ENCODE measurements at regions not wholly inside any gene's neighbourhood (a gene's known extent, or its start where the extent isn't known, plus 50 kb on each side); places are given as distances from the start of the nearest gene placed in this dataset.

GRCh38 chr3:55413236-55413635, 73.9 kb downstream of the WNT5A start:
- no peak for DNase-seq (ENCODE audit: low spot score)

- no peak for DNase-seq (ENCODE audit: low spot score)
Measured at GRCh38 chr3:55412545-55412944, 74.6 kb downstream of the WNT5A start.

- no peak for DNase-seq (ENCODE audit: low spot score)
Measured at GRCh38 chr3:55409806-55410205, 77.3 kb downstream of the WNT5A start.

- DNase-seq (ENCODE audit: low spot score) = no peak
Measured at GRCh38 chr3:55408193-55408826, 78.8 kb downstream of the WNT5A start.

- no peak for DNase-seq (ENCODE audit: low spot score)
Measured at GRCh38 chr3:55407426-55407820, 79.7 kb downstream of the WNT5A start.

- no peak for DNase-seq (ENCODE audit: low spot score)
Measured at GRCh38 chr3:55406696-55407425, 80.2 kb downstream of the WNT5A start.

- DNase-seq (ENCODE audit: low spot score) = no peak
Measured at GRCh38 chr3:55405436-55405835, 81.7 kb downstream of the WNT5A start.

GRCh38 chr3:55402886-55403609, 84.1 kb downstream of the WNT5A start:
- no peak for DNase-seq (ENCODE audit: low spot score)

- no peak for DNase-seq (ENCODE audit: low spot score)
Measured at GRCh38 chr3:55380561-55380960, 106.5 kb downstream of the WNT5A start.

GRCh38 chr3:55376753-55377347, 110.3 kb downstream of the WNT5A start:
- no peak for DNase-seq (ENCODE audit: low spot score)

GRCh38 chr3:55373423-55373822, 113.7 kb downstream of the WNT5A start:
- no peak for DNase-seq (ENCODE audit: low spot score)

- DNase-seq (ENCODE audit: low spot score) = no peak
Measured at GRCh38 chr3:55370272-55370671, 116.8 kb downstream of the WNT5A start.

- DNase-seq (ENCODE audit: low spot score) = no peak
Measured at GRCh38 chr3:55369141-55369847, 117.8 kb downstream of the WNT5A start.

GRCh38 chr3:55368366-55368765, 118.7 kb downstream of the WNT5A start:
- no peak for DNase-seq (ENCODE audit: low spot score)

- DNase-seq (ENCODE audit: low spot score) = no peak
Measured at GRCh38 chr3:55367384-55367783, 119.7 kb downstream of the WNT5A start.

GRCh38 chr3:55364421-55364820, 122.7 kb downstream of the WNT5A start:
- no peak for DNase-seq (ENCODE audit: low spot score)

- no peak for DNase-seq (ENCODE audit: low spot score)
Measured at GRCh38 chr3:55362210-55362960, 124.7 kb downstream of the WNT5A start.

GRCh38 chr3:55357796-55358195, 129.3 kb downstream of the WNT5A start:
- no peak for DNase-seq (ENCODE audit: low spot score)

- DNase-seq (ENCODE audit: low spot score) = no peak
Measured at GRCh38 chr3:55352668-55353067, 134.4 kb downstream of the WNT5A start.

- no peak for DNase-seq (ENCODE audit: low spot score)
Measured at GRCh38 chr3:55349851-55350250, 137.3 kb downstream of the WNT5A start.
